ENCODE measurements at regions not wholly inside any gene's neighbourhood (a gene's known extent, or its start where the extent isn't known, plus 50 kb on each side); places are given as distances from the start of the nearest gene placed in this dataset.

GRCh38 chr5:114146398-114146797 is 215.5 kb upstream of the KCNN2 start:
- Histone ChIP-seq H4K20me1 (replicated peaks; ENCODE audit: control insufficient read depth, insufficient read depth, low read length) (no peaks in the 10 kb centered on the region), H3K4me1 (replicated peaks in 1 of 2; ENCODE audit: control insufficient read depth in 2 of 2, insufficient read depth in 2 of 2, low read length in 2 of 2) (no peaks in the 10 kb centered on the region), H3K9ac (ENCODE audit: insufficient read depth in 1 of 2, low read depth in 2 of 2, low read length in 2 of 2) (no peak overlapping the region), H3K9me1 (ENCODE audit: control insufficient read depth, insufficient read depth, low read length) (no peaks in the 10 kb centered on the region), H3K27me3 (ENCODE audit: control insufficient read depth in 2 of 2, insufficient read depth in 2 of 2, low read length in 2 of 2) (no peaks in the 10 kb centered on the region), H3K79me2 (ENCODE audit: control insufficient read depth, insufficient read depth, low read length) (no peaks in the 10 kb centered on the region), H3K4me2 (ENCODE audit: insufficient read depth, low read length) (no peak overlapping the region), H3K9me3 (replicated peaks; ENCODE audit: control insufficient read depth, insufficient read depth, low read depth, low read length) (no peaks in the 10 kb centered on the region), H3K4me3 (no peak overlapping the region), H3K36me3 (ENCODE audit: control insufficient read depth, insufficient read depth, low read length) (no peaks in the 10 kb centered on the region), H2AFZ (ENCODE audit: low read depth, low read length) (no peak overlapping the region), H3K27ac (ENCODE audit: extremely low read depth, low read depth, low read length) (no peak overlapping the region)
- ATAC-seq (no peak), FAIRE-seq (no peak), DNase-seq (ENCODE audit: extremely low read depth in 1 of 4, low spot score in 3 of 4) (no peak)
- ChIA-PET POLR2A (no interaction called here), CTCF (ENCODE audit: low intra/inter-chr PET ratio) (no interaction called here)
- WGBS (ENCODE audit: insufficient coverage, low coverage, missing lambda C conversion rate), result 2% methylated on average over 3 of the region's 3 CpGs
- in situ Hi-C loops (cut with MboI) (no loop called here), intact Hi-C loops (cut with micrococcal nuclease) (no loop called here)
- TF ChIP-seq ZNF41 (CRISPR knock-in tag; conservative IDR thresholded peaks at IDR 0.05), result no peak
- no TSS peak for BruUV-seq (replicated peaks)

GRCh38 chr5:114148253-114148652 is 213.6 kb upstream of the KCNN2 start:
- Histone ChIP-seq H3K9ac (ENCODE audit: insufficient read depth in 1 of 2, low read depth in 2 of 2, low read length in 2 of 2) (no peak overlapping the region), H3K4me2 (ENCODE audit: insufficient read depth, low read length) (no peak overlapping the region), H3K4me3 (no peak overlapping the region), H2AFZ (ENCODE audit: low read depth, low read length) (no peak overlapping the region), H3K27ac (ENCODE audit: extremely low read depth, low read depth, low read length) (no peak overlapping the region), H4K20me1 (replicated peaks; ENCODE audit: control insufficient read depth, insufficient read depth, low read length) (no peaks in the 10 kb centered on the region), H3K36me3 (ENCODE audit: control insufficient read depth, insufficient read depth, low read length) (no peaks in the 10 kb centered on the region), H3K4me1 (replicated peaks in 1 of 2; ENCODE audit: control insufficient read depth in 2 of 2, insufficient read depth in 2 of 2, low read length in 2 of 2) (no peaks in the 10 kb centered on the region), H3K79me2 (ENCODE audit: control insufficient read depth, insufficient read depth, low read length) (no peaks in the 10 kb centered on the region), H3K9me3 (replicated peaks; ENCODE audit: control insufficient read depth, insufficient read depth, low read depth, low read length) (no peaks in the 10 kb centered on the region), H3K9me1 (ENCODE audit: control insufficient read depth, insufficient read depth, low read length) (no peaks in the 10 kb centered on the region), H3K27me3 (ENCODE audit: control insufficient read depth in 2 of 2, insufficient read depth in 2 of 2, low read length in 2 of 2) (no peaks in the 10 kb centered on the region)
- in situ Hi-C loops (cut with MboI), result no loop called here
- no peak for ATAC-seq
- POLR2A ChIA-PET, result no interaction called here
- no peak for FAIRE-seq
- BruUV-seq (replicated peaks), result no TSS peak
- WGBS (ENCODE audit: insufficient coverage, low coverage, missing lambda C conversion rate), result 0% methylated on average over 3 of the region's 3 CpGs
- DNase-seq (ENCODE audit: extremely low read depth in 1 of 4, low spot score in 3 of 4), result no peak
- intact Hi-C loops (cut with micrococcal nuclease), result no loop called here
- CTCF ChIA-PET (ENCODE audit: low intra/inter-chr PET ratio), result no interaction called here
- TF ChIP-seq HCFC1 (IDR thresholded peaks at IDR 0.05; ENCODE audit: low read depth, low read length) (no peak), BRD4 (IDR thresholded peaks at IDR 0.05) (no peak), ZNF134 (CRISPR knock-in tag; conservative IDR thresholded peaks at IDR 0.05) (no peak), DLX4 (CRISPR knock-in tag; IDR thresholded peaks at IDR 0.05) (no peak), ZNF75A (CRISPR knock-in tag; IDR thresholded peaks at IDR 0.05) (no peak), HDAC6 (IDR thresholded peaks at IDR 0.05; ENCODE audit: low read depth, low read length) (no peak), TEAD1 (CRISPR knock-in tag; IDR thresholded peaks at IDR 0.05) (no peak), ELK3 (CRISPR knock-in tag; IDR thresholded peaks at IDR 0.05) (no peak), ZNF143 (CRISPR knock-in tag; IDR thresholded peaks at IDR 0.05) (no peak), FOXP1 (CRISPR knock-in tag; IDR thresholded peaks at IDR 0.05) (no peak), THAP12 (CRISPR knock-in tag; IDR thresholded peaks at IDR 0.05) (no peak), TOE1 (IDR thresholded peaks at IDR 0.05; ENCODE audit: borderline replicate concordance) (no peak), TOE1 (CRISPR knock-in tag; IDR thresholded peaks at IDR 0.05; ENCODE audit: borderline replicate concordance, low read depth) (no peak)
